Common myeloid progenitor, CD34-positive (primary cell): ENCODE measurements at regions not wholly inside any gene's neighbourhood (a gene's known extent, or its start where the extent isn't known, plus 50 kb on each side); places are given as distances from the start of the nearest gene placed in this dataset.

Source experiments
- CTCF ChIA-PET: fragments of 350-600 bp; sonication (Branson Sonifier 250); formaldehyde crosslinking; loops from one replicate; lab custom pipeline; 2021; ENCODE audit warnings: antibody characterized with exemption; lab: Charles Lee
- POLR2A ChIA-PET: fragments of 350-600 bp; sonication (Branson Sonifier 250); formaldehyde crosslinking; loops from one replicate; lab custom pipeline; 2021; ENCODE audit warnings: antibody characterized with exemption; lab: Charles Lee
- DNase-seq, 3 donors: peaks; one replicate each; pipeline versions ENCODE4 v3.0.0 to v3.0.0-alpha.2; 2013
- H3K27ac ChIP-seq, 2 experiments: 1 replicate in 1 of 2; 2 replicates in 1 of 2; pipeline ENCODE4 v1.7.0; 2013; ENCODE audit warnings: inconsistent platforms in 2 of 2, low read length in 2 of 2, mild to moderate bottlenecking in 2 of 2, low read depth in 1 of 2, moderate library complexity in 1 of 2; ENCODE audit not compliant: severe bottlenecking in 2 of 2, insufficient read depth in 1 of 2, poor library complexity in 1 of 2
- H3K27me3 ChIP-seq, 5 experiments: replicated peaks in 2 of 5; 1 replicate in 3 of 5; 2 replicates in 2 of 5; pipeline versions ENCODE4 v1.6.1 to v1.7.0; 2013; ENCODE audit warnings: low read length in 4 of 5, mild to moderate bottlenecking in 2 of 5, moderate library complexity in 2 of 5, inconsistent platforms in 1 of 5; ENCODE audit not compliant: insufficient read depth in 5 of 5, control insufficient read depth in 4 of 5
- H3K36me3 ChIP-seq, 4 experiments: 1 replicate in 2 of 4; 2 replicates in 2 of 4; pipeline versions ENCODE4 v1.6.1 to v1.7.0; 2013; ENCODE audit warnings: low read length in 3 of 4, control low read depth in 1 of 4, mild to moderate bottlenecking in 1 of 4; ENCODE audit not compliant: control insufficient read depth in 4 of 4, insufficient read depth in 4 of 4
- H3K4me1 ChIP-seq, 4 experiments: 1 replicate in 3 of 4; 2 replicates in 1 of 4; pipeline versions ENCODE4 v1.6.1 to v1.7.1; 2013; ENCODE audit warnings: low read length in 3 of 4, mild to moderate bottlenecking in 3 of 4, control low read depth in 1 of 4, inconsistent platforms in 1 of 4, moderate library complexity in 1 of 4; ENCODE audit not compliant: control insufficient read depth in 4 of 4, insufficient read depth in 4 of 4; ENCODE audit errors: control extremely low read depth in 1 of 4
- H3K4me3 ChIP-seq, 7 experiments: 1 replicate in 4 of 7; 2 replicates in 3 of 7; pipeline versions ENCODE4 v1.5.1 to v1.7.0; 2013; ENCODE audit warnings: mild to moderate bottlenecking in 7 of 7, low read length in 6 of 7, moderate library complexity in 6 of 7, inconsistent platforms in 2 of 7, low read depth in 2 of 7, control low read depth in 1 of 7; ENCODE audit not compliant: insufficient read depth in 4 of 7, control insufficient read depth in 1 of 7; ENCODE audit errors: extremely low read depth in 1 of 7
- H3K9me3 ChIP-seq, 5 experiments: 1 replicate in 4 of 5; 2 replicates in 1 of 5; pipeline versions ENCODE4 v1.6.1 to v1.7.1; 2013; ENCODE audit warnings: low read length in 4 of 5, mild to moderate bottlenecking in 2 of 5, inconsistent platforms in 1 of 5, low read depth in 1 of 5, moderate library complexity in 1 of 5; ENCODE audit not compliant: control insufficient read depth in 4 of 5, insufficient read depth in 2 of 5; ENCODE audit errors: control extremely low read depth in 1 of 5
- WGBS: methylation state at CpG from one replicate; pipeline ENCODE4 v1.1.5; 2013; ENCODE audit not compliant: insufficient coverage; 5-methylcytosine and 5-hydroxymethylcytosine counted together

DNA sequence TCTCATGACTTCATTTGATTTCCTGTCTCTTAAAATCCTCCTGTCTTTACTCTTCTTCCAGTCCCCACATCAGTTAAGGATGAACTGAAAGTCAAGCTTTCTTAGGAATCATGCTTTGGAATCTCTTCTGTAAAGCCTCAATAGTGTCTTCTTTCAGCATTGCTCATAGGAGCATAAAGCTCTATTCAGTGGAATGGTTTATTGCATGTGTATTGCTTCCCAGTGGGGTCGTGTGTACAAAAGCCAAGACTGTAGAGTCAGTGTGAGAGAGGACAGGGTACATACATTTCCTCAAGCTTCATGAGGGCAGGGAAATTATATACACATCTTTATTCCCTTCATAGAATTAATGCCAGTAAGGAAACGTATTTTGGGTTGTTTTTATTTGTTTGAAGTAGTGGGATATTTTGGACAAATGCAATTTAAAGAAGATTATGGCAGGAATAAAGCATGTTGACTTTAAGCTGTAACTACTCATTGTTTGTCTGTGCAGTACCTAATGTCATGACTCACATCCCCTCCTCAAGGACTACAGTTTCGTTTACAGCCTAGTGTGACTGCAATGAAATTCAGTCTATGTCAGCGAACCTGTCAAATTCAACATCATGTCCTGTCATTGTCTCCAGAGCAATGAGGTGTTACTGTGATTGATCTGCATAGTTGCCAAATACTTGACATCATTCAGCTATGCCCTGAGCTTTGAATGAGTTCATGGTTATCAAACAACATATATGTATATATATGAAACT is 2164.2 kb downstream of the NCAM2 start:
- no peaks in the 10 kb centered on the region for H3K9me3 ChIP-seq
- ChIA-PET POLR2A (no interaction called here), CTCF (no interaction called here)
- H3K27ac ChIP-seq = no peak overlapping the region
- 80% methylated on average over 1 of the region's 4 CpGs for WGBS
- H3K4me3 ChIP-seq = no peak overlapping the region
- H3K27me3 ChIP-seq = no peaks in the 10 kb centered on the region
- H3K4me1 ChIP-seq = no peaks in the 10 kb centered on the region
- H3K36me3 ChIP-seq = no peaks in the 10 kb centered on the region
- DNase-seq = no peak
